IMR-90 (cell line): ENCODE measurements at regions not wholly inside any gene's neighbourhood (a gene's known extent, or its start where the extent isn't known, plus 50 kb on each side); places are given as distances from the start of the nearest gene placed in this dataset.

ENCODE experiments used
- ATAC-seq: fragments of 200-7000 bp; cut with Tn5 transposase; 2 replicates; pipeline ENCODE4 v1.9.1; 2020; ENCODE audit warnings: low read depth, mild to moderate bottlenecking, moderate library complexity
- BruUV-seq: library from RNA; stranded (reverse); fragments of 400-500 nt; replicated peaks from 2 replicates; lab custom pipeline; 2021; lab: Mats Ljungman, UMichigan
- CTCF ChIA-PET: fragments of 300-600 bp; formaldehyde crosslinking; extraction: SDS; loops from one replicate; lab custom pipeline; 2021; ENCODE audit warnings: antibody characterized with exemption; lab: Yijun Ruan, JAX
- POLR2A ChIA-PET: fragments of 300-600 bp; sonication (Branson Sonifier 250); formaldehyde crosslinking; loops from one replicate; lab custom pipeline; 2022; ENCODE audit warnings: antibody characterized with exemption; ENCODE audit not compliant: unreplicated experiment; lab: Charles Lee
- DNase-seq: peaks from one replicate; pipeline ENCODE4 v3.0.0; 2013
- H2AFZ ChIP-seq: replicated peaks from 2 replicates; pipeline ENCODE3; 2013; ENCODE audit warnings: low read length, mild to moderate bottlenecking; ENCODE audit not compliant: poor library complexity
- H2AK5ac ChIP-seq: 2 replicates; pipeline ENCODE4 v1.6.1; 2013; ENCODE audit warnings: low read depth, low read length, inconsistent platforms
- H2AK9ac ChIP-seq: replicated peaks from 2 replicates; pipeline ENCODE3; 2013; ENCODE audit warnings: mild to moderate bottlenecking, low read depth, low read length, moderate library complexity; ENCODE audit not compliant: poor library complexity
- H2BK120ac ChIP-seq: 2 replicates; pipeline ENCODE4 v1.6.1; 2013; ENCODE audit warnings: low read depth, low read length, inconsistent platforms
- H2BK15ac ChIP-seq: 3 replicates; pipeline ENCODE4 v1.6.1; 2013; ENCODE audit warnings: low read depth, low read length, inconsistent platforms
- H2BK20ac ChIP-seq: 2 replicates; pipeline ENCODE4 v1.6.1; 2013; ENCODE audit warnings: low read depth, mild to moderate bottlenecking, inconsistent platforms, low read length, moderate library complexity
- H2BK5ac ChIP-seq: 2 replicates; pipeline ENCODE4 v1.6.1; 2013; ENCODE audit warnings: mild to moderate bottlenecking, low read depth, low read length, inconsistent platforms; ENCODE audit not compliant: poor library complexity, severe bottlenecking
- H3K14ac ChIP-seq: replicated peaks from 2 replicates; pipeline ENCODE4 v1.6.1; 2013; ENCODE audit warnings: low read depth, low read length, inconsistent platforms
- H3K18ac ChIP-seq: 2 replicates; pipeline ENCODE4 v1.6.1; 2013; ENCODE audit warnings: low read depth, low read length, control low read depth
- H3K23ac ChIP-seq: 2 replicates; pipeline ENCODE4 v1.6.1; 2013; ENCODE audit warnings: low read depth, low read length, inconsistent platforms
- H3K27ac ChIP-seq: 2 replicates; pipeline ENCODE4 v1.5.1; 2013; ENCODE audit warnings: mild to moderate bottlenecking, control low read depth, low read length; ENCODE audit not compliant: insufficient read depth
- H3K27me3 ChIP-seq: 2 replicates; pipeline ENCODE4 v1.6.1; 2013; ENCODE audit warnings: low read length; ENCODE audit not compliant: control insufficient read depth, insufficient read depth
- H3K36me3 ChIP-seq: 2 replicates; pipeline ENCODE4 v1.6.1; 2013; ENCODE audit warnings: low read length, mixed read lengths; ENCODE audit not compliant: control insufficient read depth, insufficient read depth
- H3K4ac ChIP-seq: 2 replicates; pipeline ENCODE4 v1.6.1; 2013; ENCODE audit warnings: low read depth, low read length, inconsistent platforms
- H3K4me1 ChIP-seq: 2 replicates; pipeline ENCODE4 v1.6.1; 2013; ENCODE audit warnings: low read length, mixed read lengths; ENCODE audit not compliant: control insufficient read depth, insufficient read depth
- H3K4me2 ChIP-seq: 2 replicates; pipeline ENCODE4 v1.6.1; 2013; ENCODE audit warnings: low read depth, mild to moderate bottlenecking, control low read depth, low read length, moderate library complexity
- H3K4me3 ChIP-seq: 2 replicates; pipeline ENCODE4 v1.5.1; 2013; ENCODE audit warnings: low read depth, mild to moderate bottlenecking, control low read depth, low read length, moderate library complexity; ENCODE audit not compliant: insufficient read depth
- H3K56ac ChIP-seq: 2 replicates; pipeline ENCODE4 v1.6.1; 2013; ENCODE audit warnings: low read length, inconsistent platforms; ENCODE audit not compliant: insufficient read depth; ENCODE audit errors: extremely low read depth
- H3K79me1 ChIP-seq, 2 experiments: 2 replicates each; pipeline ENCODE4 v1.6.1; 2013; ENCODE audit warnings: low read length in 2 of 2, inconsistent platforms in 1 of 2, low read depth in 1 of 2
- H3K9ac ChIP-seq: 2 replicates; pipeline ENCODE4 v1.6.1; 2013; ENCODE audit warnings: low read depth, low read length, control low read depth
- H3K9me1 ChIP-seq: 2 replicates; pipeline ENCODE4 v1.6.1; 2013; ENCODE audit warnings: low read length, inconsistent platforms; ENCODE audit not compliant: insufficient read depth
- H3K9me3 ChIP-seq: 2 replicates; pipeline ENCODE4 v1.6.1; 2013; ENCODE audit warnings: low read length; ENCODE audit not compliant: control insufficient read depth, insufficient read depth
- H4K20me1 ChIP-seq: 2 replicates; pipeline ENCODE4 v1.6.1; 2013; ENCODE audit warnings: low read length, inconsistent platforms; ENCODE audit not compliant: insufficient read depth
- H4K5ac ChIP-seq: 2 replicates; pipeline ENCODE4 v1.6.1; 2013; ENCODE audit warnings: mild to moderate bottlenecking, low read depth, low read length, control low read depth
- H4K8ac ChIP-seq, 2 experiments: 2 replicates each; pipeline ENCODE4 v1.6.1; 2013; ENCODE audit warnings: low read depth in 2 of 2, low read length in 2 of 2, control low read depth in 1 of 2, inconsistent platforms in 1 of 2
- H4K91ac ChIP-seq: 2 replicates; pipeline ENCODE4 v1.6.1; 2013; ENCODE audit warnings: low read depth, low read length, inconsistent platforms; ENCODE audit not compliant: insufficient read depth
- FOS ChIP-seq: fragments of 150-350 bp; IDR thresholded peaks from 2 replicates; pipeline ENCODE4 v1.6.1; 2016; ENCODE audit warnings: low read depth, low read length
- NFE2L2 ChIP-seq: fragments of 150-350 bp; IDR thresholded peaks from 2 replicates; pipeline ENCODE4 v1.6.1; 2016; ENCODE audit warnings: low read depth, mild to moderate bottlenecking, low read length
- RCOR1 ChIP-seq: IDR thresholded peaks from 2 replicates; pipeline ENCODE4 v1.6.1; 2012; ENCODE audit warnings: mild to moderate bottlenecking, low read length, improper control_type of control experiment; ENCODE audit not compliant: insufficient replicate concordance
- WGBS, 2 experiments: methylation state at CpG; one replicate each; pipeline versions ENCODE4 v1.1.5 to v1.1.7; 2013; ENCODE audit warnings: missing lambda C conversion rate in 2 of 2; ENCODE audit not compliant: insufficient read length in 1 of 2; ENCODE audit errors: extremely low coverage in 2 of 2; 5-methylcytosine and 5-hydroxymethylcytosine counted together
- dilution Hi-C: fragments of 300-500 bp; cut with HindIII; formaldehyde crosslinking; loops from one replicate; pipeline ENCODE4 v1.14.3; 2018; ENCODE audit warnings: low sequenced_read_pairs; ENCODE audit not compliant: unreplicated experiment
- in situ Hi-C: fragments of 300-500 bp; cut with MboI; formaldehyde crosslinking; loops from 3 replicates; pipeline ENCODE4 v1.14.3; 2019; ENCODE audit warnings: low sequenced_read_pairs, inconsistent platforms, mixed read lengths
- intact Hi-C: fragments of 100-400 bp; cut with micrococcal nuclease; formaldehyde crosslinking; loops from 2 replicates; pipeline ENCODE4 v1.10.0; 2022

DNA sequence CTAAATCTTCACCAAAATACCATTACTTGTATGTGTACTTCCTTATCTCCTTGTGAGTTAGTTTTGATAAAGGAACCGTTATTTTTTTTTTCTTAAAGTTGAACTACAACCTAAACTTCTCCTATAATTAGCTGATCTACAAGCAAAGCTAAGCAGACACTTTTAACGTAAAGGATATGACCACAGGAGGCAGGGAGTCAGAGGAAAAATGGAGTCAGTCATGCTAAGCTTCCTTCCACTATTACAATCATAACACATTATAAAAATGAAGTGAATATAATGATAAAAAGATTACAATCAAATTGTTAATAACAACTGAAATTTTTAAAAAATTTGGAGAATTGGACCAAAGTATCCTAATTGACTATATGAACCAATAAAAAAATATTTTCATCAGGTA, 892.6 kb downstream of the KCNT2 start:
- Histone ChIP-seq H2BK120ac (no peak overlapping the region; the same call in 1 of the 2 replicates), H3K27me3 (no peaks in the 10 kb centered on the region), H3K9me1 (no peaks in the 10 kb centered on the region), H3K9ac (no peak overlapping the region), H3K18ac (peak overlapping the region; percentile 72), H3K23ac (no peak overlapping the region; the same call in 1 of the 2 replicates), H3K4me2 (no peak overlapping the region), H4K5ac (no peak overlapping the region), H3K27ac (no peak overlapping the region), H2AK9ac (no peak overlapping the region), H2BK15ac (peak overlapping the region; percentile 98; the same call in 2 of the 3 replicates), H3K79me1 (no peaks in the 10 kb centered on the region), H4K91ac (no peak overlapping the region), H3K4me1 (0 out of 2 replicates have a peak, but pooled peaks cover 2% of the 10 kb centered on the region), H2AK5ac (peak overlapping the region; percentile 49; the same call in 1 of the 2 replicates), H2AFZ (no peak overlapping the region), H3K4ac (peak overlapping the region; percentile 15), H2BK5ac (no peak overlapping the region), H4K8ac (no peak overlapping the region; a peak in 1 of 4 replicates), H3K9me3 (no peaks in the 10 kb centered on the region), H3K56ac (no peak overlapping the region), H3K14ac (no peak overlapping the region), H4K20me1 (no peaks in the 10 kb centered on the region), H3K4me3 (no peak overlapping the region), H3K36me3 (no peaks in the 10 kb centered on the region), H2BK20ac (0 out of 2 replicates have a peak overlapping the region, but pooled peaks have one; percentile 9)
- ChIA-PET CTCF (interaction anchor here (0.7 kb wide), 1 partner anchor 188 kb away, joined by 3 read pairs; no protein-coding TSS in a partner anchor), POLR2A (no interaction called here)
- intact Hi-C loops (no loop called here), in situ Hi-C loops (no loop called here), dilution Hi-C loops (no loop called here)
- no CpG with 5 or more reads among the region's 2 CpGs for WGBS, 2 experiments
- BruUV-seq: no TSS peak
- ATAC-seq (no peak), DNase-seq (no peak)
- TF ChIP-seq NFE2L2: no peak
- TF ChIP-seq FOS: no peak
- TF ChIP-seq RCOR1: no peak
